GM08714 (cell line): ENCODE measurements at regions not wholly inside any gene's neighbourhood (a gene's known extent, or its start where the extent isn't known, plus 50 kb on each side); places are given as distances from the start of the nearest gene placed in this dataset.

Source experiments
- H3K4me3 ChIP-seq: fragments of 200-500 bp; sonication (Bioruptor generic); 2 replicates; pipeline ENCODE4 v1.5.1; 2014; ENCODE audit warnings: mild to moderate bottlenecking, low read length, inconsistent platforms
- ZNF274 ChIP-seq: IDR thresholded peaks from 2 replicates; pipeline ENCODE4 v1.6.1; 2012; ENCODE audit warnings: mild to moderate bottlenecking, low read depth, low read length

GRCh38 chr20:60345106-60345505 is 386.9 kb downstream of the CDH26 start:
- TF ChIP-seq ZNF274 = no peak
- H3K4me3 ChIP-seq = no peak overlapping the region

- no peak for TF ChIP-seq ZNF274
- H3K4me3 ChIP-seq = no peak overlapping the region
Measured at GRCh38 chr20:60349418-60349817, 391.2 kb downstream of the CDH26 start.

GRCh38 chr20:60352017-60352416 is 393.8 kb downstream of the CDH26 start:
- TF ChIP-seq ZNF274 = no peak
- H3K4me3 ChIP-seq = no peak overlapping the region

DNA sequence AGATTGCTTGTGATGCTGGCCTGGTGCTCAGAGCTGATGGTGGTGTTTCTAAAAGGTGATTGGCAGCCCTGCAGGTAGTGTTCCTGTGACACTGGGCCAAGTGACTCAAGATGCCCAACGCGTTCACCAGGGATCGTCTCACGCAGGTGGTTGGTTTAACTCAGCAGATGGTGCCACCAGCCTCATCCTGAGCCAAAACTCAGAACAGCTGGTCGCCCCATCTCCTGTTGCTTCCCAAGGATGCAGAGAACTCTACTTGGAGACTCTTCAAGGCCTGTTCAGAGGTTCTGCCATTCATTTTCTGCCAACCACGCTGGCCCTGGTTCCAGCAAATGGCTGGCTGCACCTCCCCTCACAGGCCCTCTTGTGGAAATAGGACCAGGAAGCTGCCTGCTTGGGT is 394.4 kb downstream of the CDH26 start:
- TF ChIP-seq ZNF274 = no peak
- no peak overlapping the region for H3K4me3 ChIP-seq

DNA sequence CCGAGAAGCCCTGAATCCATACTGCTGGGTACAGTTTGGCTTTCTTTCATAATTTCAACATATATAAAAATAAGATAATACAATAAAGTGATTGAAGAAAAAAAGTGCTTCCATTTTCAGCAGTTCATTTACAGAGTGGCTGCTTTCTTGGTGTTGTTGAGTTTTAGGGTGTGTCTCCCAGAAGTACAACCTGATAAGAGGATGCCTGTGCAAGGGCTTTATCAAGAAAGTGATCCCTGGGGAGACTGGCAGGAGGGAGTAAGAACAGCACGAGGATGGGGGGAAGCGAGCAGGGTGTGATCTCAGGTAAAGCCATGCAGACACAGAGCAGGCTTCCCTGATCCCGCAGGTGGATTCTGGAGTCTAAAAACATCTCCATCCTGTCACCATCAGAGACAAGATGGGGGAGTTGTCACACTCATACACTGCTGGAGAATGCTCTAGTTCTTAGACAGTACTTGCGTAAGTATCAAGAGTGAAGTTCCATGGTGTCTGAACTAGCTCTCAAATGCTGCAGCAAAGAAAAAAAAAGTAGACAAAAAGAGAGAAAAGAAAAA is 395.9 kb downstream of the CDH26 start:
- H3K4me3 ChIP-seq = no peak overlapping the region
- TF ChIP-seq ZNF274 = no peak

DNA sequence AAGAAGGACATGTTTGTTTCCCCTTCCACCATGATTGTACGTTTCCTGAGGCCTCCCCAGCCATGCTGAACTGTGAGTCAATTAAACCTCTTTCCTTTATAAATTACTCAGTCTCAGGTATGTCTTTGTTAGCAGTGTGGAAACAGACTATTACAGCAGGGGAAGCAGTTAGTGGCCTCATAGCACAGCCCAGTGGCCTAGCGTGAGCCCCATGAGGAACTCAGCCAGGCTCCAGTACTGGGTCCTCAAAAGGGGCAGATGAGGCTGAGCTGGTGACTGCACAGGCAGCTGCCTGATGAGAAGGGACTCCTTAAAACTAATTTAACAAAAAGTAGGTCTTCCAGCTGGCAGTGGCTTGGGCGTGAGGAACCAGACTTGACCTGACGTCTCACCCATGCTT is 399.9 kb downstream of the CDH26 start:
- no peak for TF ChIP-seq ZNF274
- H3K4me3 ChIP-seq = no peak overlapping the region

GRCh38 chr20:60359010-60359409 is 400.8 kb downstream of the CDH26 start:
- no peak overlapping the region for H3K4me3 ChIP-seq
- TF ChIP-seq ZNF274 = no peak

- H3K4me3 ChIP-seq = no peak overlapping the region
- no peak for TF ChIP-seq ZNF274
Measured at GRCh38 chr20:60361761-60362395, 403.7 kb downstream of the CDH26 start.

DNA sequence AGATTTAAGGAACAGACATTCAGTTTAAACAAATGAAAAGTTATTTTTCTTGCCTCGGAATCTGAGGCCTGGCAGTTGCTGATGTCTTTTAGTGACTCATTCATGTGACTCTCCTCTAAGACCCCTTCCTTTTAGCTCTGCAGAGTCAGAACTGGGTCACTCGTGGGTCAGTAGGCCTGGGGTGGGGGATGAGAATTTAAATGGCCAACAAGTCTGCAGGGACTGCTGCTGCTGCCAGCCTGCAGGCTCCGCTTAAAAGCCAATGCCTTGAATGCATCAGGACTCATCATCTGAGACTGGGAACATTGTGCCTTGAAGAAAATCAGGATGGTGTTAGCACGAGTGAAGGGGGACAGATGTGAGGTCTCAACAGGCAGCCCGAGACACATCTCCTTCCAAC is 404.3 kb downstream of the CDH26 start:
- no peak for TF ChIP-seq ZNF274
- no peak overlapping the region for H3K4me3 ChIP-seq

GRCh38 chr20:60363698-60364097 is 405.5 kb downstream of the CDH26 start:
- H3K4me3 ChIP-seq = no peak overlapping the region
- no peak for TF ChIP-seq ZNF274

- no peak for TF ChIP-seq ZNF274
- no peak overlapping the region for H3K4me3 ChIP-seq
Measured at GRCh38 chr20:60365064-60365666, 406.9 kb downstream of the CDH26 start.

GRCh38 chr20:60365882-60366281 is 407.7 kb downstream of the CDH26 start:
- TF ChIP-seq ZNF274 = no peak
- no peak overlapping the region for H3K4me3 ChIP-seq

- H3K4me3 ChIP-seq = no peak overlapping the region
- no peak for TF ChIP-seq ZNF274
Measured at GRCh38 chr20:60371384-60371783, 413.2 kb downstream of the CDH26 start.

- no peak for TF ChIP-seq ZNF274
Measured at GRCh38 chr20:60372275-60372674, 414.1 kb downstream of the CDH26 start.

GRCh38 chr20:60372822-60373221 is 414.6 kb downstream of the CDH26 start:
- no peak for TF ChIP-seq ZNF274
- no peak overlapping the region for H3K4me3 ChIP-seq

More at GRCh38 chr20:60372275-60372674, 414.1 kb downstream of the CDH26 start:
- H3K4me3 ChIP-seq = no peak overlapping the region
